GM12878 (cell line): ENCODE measurements at regions not wholly inside any gene's neighbourhood (a gene's known extent, or its start where the extent isn't known, plus 50 kb on each side); places are given as distances from the start of the nearest gene placed in this dataset.

ENCODE experiments used
- ASH2L ChIP-seq: fragments of 300-600, 200-600 bp; sonication (generic); IDR thresholded peaks from 2 replicates; pipeline ENCODE4 v1.6.1; 2017; ENCODE audit warnings: low read depth, mild to moderate bottlenecking, borderline replicate concordance
- BCL11A ChIP-seq: IDR thresholded peaks from 2 replicates; pipeline ENCODE4 v1.6.1; 2011; ENCODE audit warnings: low read depth, low read length
- PAX5 ChIP-seq: IDR thresholded peaks from 2 replicates; pipeline ENCODE4 v1.6.1; 2011; ENCODE audit warnings: low read depth, low read length, borderline replicate concordance
- POLR2A ChIP-seq: IDR thresholded peaks from 2 replicates; pipeline ENCODE4 v1.6.1; 2011; ENCODE audit warnings: low read depth, mild to moderate bottlenecking, low read length
- SP1 ChIP-seq: IDR thresholded peaks from one replicate; pipeline ENCODE4 v1.6.1; 2011; ENCODE audit warnings: low read depth, low read length
- YY1 ChIP-seq: IDR thresholded peaks from 2 replicates; pipeline ENCODE4 v1.6.1; 2011; ENCODE audit warnings: low read depth, mild to moderate bottlenecking, low read length
- TF ChIP-seq, protein P1 (sequence below): IDR thresholded peaks from 2 replicates; pipeline ENCODE4 v1.6.1; 2011; ENCODE audit warnings: borderline replicate concordance, low read depth, mild to moderate bottlenecking, moderate library complexity, mixed read lengths, low read length; ENCODE audit not compliant: insufficient read depth; ENCODE audit errors: extremely low read length
- TF ChIP-seq, protein P2 (sequence below), 3 experiments: IDR thresholded peaks in 2 of 3; conservative IDR thresholded peaks in 1 of 3; 2 replicates each; pipeline ENCODE4 v1.5.1; 2011; ENCODE audit warnings: low read depth in 3 of 3, low read length in 3 of 3, mild to moderate bottlenecking in 3 of 3, control low read depth in 2 of 3, moderate library complexity in 2 of 3, inconsistent platforms in 1 of 3, mixed read lengths in 1 of 3; ENCODE audit not compliant: control insufficient read depth in 2 of 3, insufficient read depth in 1 of 3; ENCODE audit errors: extremely low read depth in 1 of 3
- TF ChIP-seq, protein P3 (sequence below): IDR thresholded peaks from 2 replicates; pipeline ENCODE4 v1.6.1; 2011; ENCODE audit warnings: mild to moderate bottlenecking, low read depth, low read length, moderate library complexity; ENCODE audit not compliant: insufficient replicate concordance

DNA sequence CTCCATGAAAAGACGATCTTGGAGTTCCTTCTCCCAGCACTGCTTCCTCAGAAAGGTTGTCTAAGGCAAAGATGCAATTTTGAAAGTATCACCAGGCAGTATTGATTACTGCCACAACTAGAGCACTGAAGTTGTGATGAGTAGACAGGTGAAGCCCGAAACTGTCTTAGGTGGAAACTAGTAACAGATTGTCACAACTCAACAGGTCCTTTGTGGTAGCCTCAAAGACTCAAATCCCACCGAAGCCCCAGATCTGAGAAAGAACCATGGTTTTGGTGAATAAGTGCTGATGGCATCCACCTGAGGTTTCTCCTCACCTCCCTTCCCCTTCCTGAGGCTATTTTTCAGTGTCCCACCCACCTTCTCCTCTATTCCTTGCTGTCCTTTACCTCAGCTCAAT lies 248.0 kb downstream of the DSEL start:
- TF ChIP-seq, protein P1, sequence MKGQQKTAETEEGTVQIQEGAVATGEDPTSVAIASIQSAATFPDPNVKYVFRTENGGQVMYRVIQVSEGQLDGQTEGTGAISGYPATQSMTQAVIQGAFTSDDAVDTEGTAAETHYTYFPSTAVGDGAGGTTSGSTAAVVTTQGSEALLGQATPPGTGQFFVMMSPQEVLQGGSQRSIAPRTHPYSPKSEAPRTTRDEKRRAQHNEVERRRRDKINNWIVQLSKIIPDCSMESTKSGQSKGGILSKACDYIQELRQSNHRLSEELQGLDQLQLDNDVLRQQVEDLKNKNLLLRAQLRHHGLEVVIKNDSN: no peak
- TF ChIP-seq SP1: no peak
- no peak for TF ChIP-seq BCL11A
- no peak for TF ChIP-seq YY1
- TF ChIP-seq, protein P2, sequence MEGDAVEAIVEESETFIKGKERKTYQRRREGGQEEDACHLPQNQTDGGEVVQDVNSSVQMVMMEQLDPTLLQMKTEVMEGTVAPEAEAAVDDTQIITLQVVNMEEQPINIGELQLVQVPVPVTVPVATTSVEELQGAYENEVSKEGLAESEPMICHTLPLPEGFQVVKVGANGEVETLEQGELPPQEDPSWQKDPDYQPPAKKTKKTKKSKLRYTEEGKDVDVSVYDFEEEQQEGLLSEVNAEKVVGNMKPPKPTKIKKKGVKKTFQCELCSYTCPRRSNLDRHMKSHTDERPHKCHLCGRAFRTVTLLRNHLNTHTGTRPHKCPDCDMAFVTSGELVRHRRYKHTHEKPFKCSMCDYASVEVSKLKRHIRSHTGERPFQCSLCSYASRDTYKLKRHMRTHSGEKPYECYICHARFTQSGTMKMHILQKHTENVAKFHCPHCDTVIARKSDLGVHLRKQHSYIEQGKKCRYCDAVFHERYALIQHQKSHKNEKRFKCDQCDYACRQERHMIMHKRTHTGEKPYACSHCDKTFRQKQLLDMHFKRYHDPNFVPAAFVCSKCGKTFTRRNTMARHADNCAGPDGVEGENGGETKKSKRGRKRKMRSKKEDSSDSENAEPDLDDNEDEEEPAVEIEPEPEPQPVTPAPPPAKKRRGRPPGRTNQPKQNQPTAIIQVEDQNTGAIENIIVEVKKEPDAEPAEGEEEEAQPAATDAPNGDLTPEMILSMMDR (IDR thresholded peaks at IDR 0.05 in 2 of 3, conservative IDR thresholded peaks at IDR 0.05 in 1 of 3; ENCODE audit: control insufficient read depth in 2 of 3, extremely low read depth in 1 of 3, insufficient read depth in 1 of 3, low read depth in 3 of 3, low read length in 3 of 3): no peak
- TF ChIP-seq, protein P3, sequence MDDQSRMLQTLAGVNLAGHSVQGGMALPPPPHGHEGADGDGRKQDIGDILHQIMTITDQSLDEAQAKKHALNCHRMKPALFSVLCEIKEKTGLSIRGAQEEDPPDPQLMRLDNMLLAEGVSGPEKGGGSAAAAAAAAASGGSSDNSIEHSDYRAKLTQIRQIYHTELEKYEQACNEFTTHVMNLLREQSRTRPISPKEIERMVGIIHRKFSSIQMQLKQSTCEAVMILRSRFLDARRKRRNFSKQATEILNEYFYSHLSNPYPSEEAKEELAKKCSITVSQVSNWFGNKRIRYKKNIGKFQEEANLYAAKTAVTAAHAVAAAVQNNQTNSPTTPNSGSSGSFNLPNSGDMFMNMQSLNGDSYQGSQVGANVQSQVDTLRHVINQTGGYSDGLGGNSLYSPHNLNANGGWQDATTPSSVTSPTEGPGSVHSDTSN: no peak
- no peak for TF ChIP-seq POLR2A
- TF ChIP-seq PAX5: no peak
- no peak for TF ChIP-seq ASH2L
